Peyer's patch (tissue), 4 donors: ENCODE measurements at regions not wholly inside any gene's neighbourhood (a gene's known extent, or its start where the extent isn't known, plus 50 kb on each side); places are given as distances from the start of the nearest gene placed in this dataset.
A peak's percentile ranks its signal among the peaks of the same experiment; 100 is the strongest.

Experiments used
- DNase-seq, 3 donors: peaks; one replicate each; pipeline ENCODE4 v3.0.0-alpha.2; 2017 to 2019
- H3K27ac ChIP-seq, 4 donors: fragments of 200-600 bp; sonication (generic); one replicate each; pipeline ENCODE4 v1.5.1; 2016 to 2019
- H3K27me3 ChIP-seq, 2 donors: fragments of 200-600 bp; sonication (generic); one replicate each; pipeline ENCODE4 v1.5.1; 2019
- H3K36me3 ChIP-seq, 3 donors: fragments of 200-600 bp; sonication (generic); one replicate each; pipeline ENCODE4 v1.5.1; 2016 to 2019
- H3K4me1 ChIP-seq, 4 donors: fragments of 200-600 bp; sonication (generic); one replicate each; pipeline ENCODE4 v1.5.1; 2016 to 2019
- H3K4me3 ChIP-seq, 4 donors: fragments of 200-600 bp; sonication (generic); 1 replicate in 3 of 4; 2 replicates in 1 of 4; pipeline ENCODE4 v1.5.1; 2016 to 2019; ENCODE audit warnings: mild to moderate bottlenecking in 1 of 4
- H3K9me3 ChIP-seq, 4 donors: fragments of 200-600 bp; sonication (generic); one replicate each; pipeline ENCODE4 v1.5.1; 2016 to 2019; ENCODE audit warnings: mild to moderate bottlenecking in 1 of 4
- POLR2A ChIP-seq, 2 donors: fragments of 450-650 bp; IDR thresholded peaks; one replicate each; pipeline ENCODE4 v1.5.1; 2017; ENCODE audit warnings: antibody characterized with exemption in 2 of 2, mild to moderate bottlenecking in 2 of 2, moderate library complexity in 2 of 2
- TF ChIP-seq, protein P1 (sequence below), 6 experiments: fragments of 450-650 bp in 4 of 6; fragments of 200-600 bp in 2 of 6; sonication (generic) in 1 of 6; IDR thresholded peaks; one replicate each; pipeline ENCODE4 v1.5.1; 2017 to 2019; ENCODE audit warnings: antibody characterized with exemption in 6 of 6, mild to moderate bottlenecking in 3 of 6, moderate library complexity in 1 of 6

- no peaks in the 10 kb centered on the region for H3K36me3 ChIP-seq
- no peak overlapping the region for H3K27ac ChIP-seq
- TF ChIP-seq POLR2A (IDR thresholded peaks at IDR 0.05) = no peak
- TF ChIP-seq, protein P1, sequence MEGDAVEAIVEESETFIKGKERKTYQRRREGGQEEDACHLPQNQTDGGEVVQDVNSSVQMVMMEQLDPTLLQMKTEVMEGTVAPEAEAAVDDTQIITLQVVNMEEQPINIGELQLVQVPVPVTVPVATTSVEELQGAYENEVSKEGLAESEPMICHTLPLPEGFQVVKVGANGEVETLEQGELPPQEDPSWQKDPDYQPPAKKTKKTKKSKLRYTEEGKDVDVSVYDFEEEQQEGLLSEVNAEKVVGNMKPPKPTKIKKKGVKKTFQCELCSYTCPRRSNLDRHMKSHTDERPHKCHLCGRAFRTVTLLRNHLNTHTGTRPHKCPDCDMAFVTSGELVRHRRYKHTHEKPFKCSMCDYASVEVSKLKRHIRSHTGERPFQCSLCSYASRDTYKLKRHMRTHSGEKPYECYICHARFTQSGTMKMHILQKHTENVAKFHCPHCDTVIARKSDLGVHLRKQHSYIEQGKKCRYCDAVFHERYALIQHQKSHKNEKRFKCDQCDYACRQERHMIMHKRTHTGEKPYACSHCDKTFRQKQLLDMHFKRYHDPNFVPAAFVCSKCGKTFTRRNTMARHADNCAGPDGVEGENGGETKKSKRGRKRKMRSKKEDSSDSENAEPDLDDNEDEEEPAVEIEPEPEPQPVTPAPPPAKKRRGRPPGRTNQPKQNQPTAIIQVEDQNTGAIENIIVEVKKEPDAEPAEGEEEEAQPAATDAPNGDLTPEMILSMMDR (IDR thresholded peaks at IDR 0.05) = no peak
- H3K4me3 ChIP-seq = no peak overlapping the region
- no peaks in the 10 kb centered on the region for H3K9me3 ChIP-seq
- no peaks in the 10 kb centered on the region for H3K27me3 ChIP-seq
- no peaks in the 10 kb centered on the region for H3K4me1 ChIP-seq
- DNase-seq = no peak
Measured at GRCh38 chr1:221940631-221941030, 198.7 kb upstream of the DUSP10 start.

DNA sequence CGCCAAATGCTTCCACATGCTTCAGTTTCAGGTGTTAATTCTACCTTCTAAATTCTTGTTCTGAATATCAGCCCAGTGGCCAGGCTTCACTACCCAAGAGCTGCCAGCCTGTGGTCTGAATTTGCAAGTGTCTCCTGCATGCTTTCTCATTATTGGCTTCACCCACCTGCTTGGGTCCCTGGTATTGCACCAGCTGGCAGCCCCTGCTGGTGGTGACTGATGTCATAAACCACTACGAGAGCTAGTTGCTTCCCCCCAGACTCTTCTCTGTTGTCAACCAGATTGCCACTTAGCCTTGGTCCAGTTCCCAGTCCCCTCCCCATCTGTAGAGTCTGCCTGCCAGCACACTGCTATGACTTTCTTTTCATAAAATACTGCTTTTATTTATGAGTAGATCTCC, 197.7 kb upstream of the DUSP10 start:
- DNase-seq = peak in 2 of 3 donors; percentile 47 to 67
- Histone ChIP-seq H3K27ac (no peak overlapping the region), H3K4me3 (no peak overlapping the region), H3K9me3 (no peaks in the 10 kb centered on the region), H3K4me1 (no peaks in the 10 kb centered on the region), H3K36me3 (no peaks in the 10 kb centered on the region), H3K27me3 (no peaks in the 10 kb centered on the region)
- TF ChIP-seq POLR2A (IDR thresholded peaks at IDR 0.05) = no peak
- TF ChIP-seq, protein P1 (IDR thresholded peaks at IDR 0.05) = no peak

GRCh38 chr1:221937155-221937953, 195.5 kb upstream of the DUSP10 start:
- no peak overlapping the region for H3K27ac ChIP-seq
- no peaks in the 10 kb centered on the region for H3K4me1 ChIP-seq
- no peak for TF ChIP-seq POLR2A (IDR thresholded peaks at IDR 0.05)
- TF ChIP-seq, protein P1 (IDR thresholded peaks at IDR 0.05) = no peak
- no peaks in the 10 kb centered on the region for H3K27me3 ChIP-seq
- no peaks in the 10 kb centered on the region for H3K36me3 ChIP-seq
- no peaks in the 10 kb centered on the region for H3K9me3 ChIP-seq
- H3K4me3 ChIP-seq = no peak overlapping the region
- DNase-seq = no peak

- Histone ChIP-seq H3K4me3 (no peak overlapping the region), H3K36me3 (no peaks in the 10 kb centered on the region), H3K9me3 (no peaks in the 10 kb centered on the region), H3K27ac (no peak overlapping the region), H3K4me1 (no peaks in the 10 kb centered on the region), H3K27me3 (no peaks in the 10 kb centered on the region)
- DNase-seq = no peak
- TF ChIP-seq, protein P1 (IDR thresholded peaks at IDR 0.05) = no peak
- TF ChIP-seq POLR2A (IDR thresholded peaks at IDR 0.05) = no peak
Measured at GRCh38 chr1:221933814-221934213, 191.9 kb upstream of the DUSP10 start.

DNA sequence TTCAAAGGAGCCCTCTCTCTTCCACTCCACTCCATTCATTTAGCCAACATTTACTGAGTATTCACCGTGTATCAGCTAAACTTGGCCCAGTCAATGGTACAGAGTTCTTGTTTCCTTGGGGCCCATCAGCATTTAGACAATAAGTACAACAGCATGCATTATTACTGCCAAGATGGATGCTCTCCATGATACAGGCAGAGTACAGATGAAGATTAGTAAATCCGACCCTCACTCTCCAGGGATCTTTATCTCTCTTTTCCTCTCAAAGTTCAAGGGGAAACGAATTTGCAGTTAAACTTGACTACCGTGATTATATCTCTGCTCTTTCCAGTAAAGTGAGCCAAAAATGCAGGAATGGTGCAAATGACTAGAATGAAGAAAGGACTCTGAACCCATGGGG, 184.6 kb upstream of the DUSP10 start:
- no peak overlapping the region for H3K27ac ChIP-seq
- TF ChIP-seq, protein P1 (IDR thresholded peaks at IDR 0.05) = no peak
- TF ChIP-seq POLR2A (IDR thresholded peaks at IDR 0.05) = no peak
- no peak for DNase-seq
- H3K4me3 ChIP-seq = no peak overlapping the region
- no peaks in the 10 kb centered on the region for H3K27me3 ChIP-seq
- H3K9me3 ChIP-seq = no peaks in the 10 kb centered on the region
- no peaks in the 10 kb centered on the region for H3K36me3 ChIP-seq
- H3K4me1 ChIP-seq = no peaks in the 10 kb centered on the region
